ENCODE measurements at regions not wholly inside any gene's neighbourhood (a gene's known extent, or its start where the extent isn't known, plus 50 kb on each side); places are given as distances from the start of the nearest gene placed in this dataset.
"Not testable (repeated sequence)": the region's sequence is repeated elsewhere in the genome, so short reads cannot be mapped to it uniquely, and the experiment has no call there.

DNA sequence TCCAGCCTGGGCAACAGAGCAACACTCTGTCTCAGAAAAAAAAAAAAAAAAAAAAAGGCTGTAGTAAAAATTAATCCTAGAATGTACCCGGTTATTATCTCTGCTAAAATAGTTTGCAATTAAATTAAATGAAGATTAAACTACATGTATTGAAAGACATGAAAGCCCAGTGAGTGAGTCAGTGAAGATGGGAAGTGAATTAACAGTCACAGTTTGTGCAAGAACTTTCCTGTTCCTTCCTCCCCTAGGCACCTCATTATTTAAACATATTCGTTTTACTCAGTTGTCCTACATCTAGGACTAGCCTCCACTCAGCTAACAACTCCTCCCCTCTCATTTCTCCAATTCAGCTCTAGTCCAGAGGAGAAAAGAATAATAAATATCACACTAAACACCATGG lies 88.2 kb downstream of the CDRT15L2 start:
- 26 to 50% (median 43%) methylated on average over 2 of the region's 2 CpGs for WGBS, 5 donors
- H3K27ac ChIP-seq; H3K27me3 ChIP-seq; H3K4me3 ChIP-seq; DNase-seq; H3K36me3 ChIP-seq; H3K4me1 ChIP-seq; H3K9me3 ChIP-seq; intact Hi-C loops (cut with DNase I; ENCODE audit: low total_unique reads): not testable (repeated sequence)

DNA sequence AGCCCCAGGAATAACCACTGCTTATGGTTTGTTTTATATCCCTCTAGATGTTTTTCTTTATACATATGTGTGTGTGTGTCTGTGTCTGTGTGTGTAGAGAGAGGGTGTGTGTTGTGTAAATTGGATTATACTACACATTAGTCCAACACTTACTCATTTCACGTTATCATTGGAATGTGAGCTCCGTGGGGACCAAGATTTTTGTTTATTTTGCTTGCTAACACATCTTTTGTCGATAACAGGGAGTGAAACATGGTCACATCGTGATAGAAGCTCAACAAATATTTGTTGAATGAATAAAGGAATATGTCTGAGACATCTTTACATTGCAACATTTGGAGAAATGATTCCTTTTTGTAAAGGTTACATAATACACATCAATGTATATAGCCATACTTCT lies 88.8 kb downstream of the CDRT15L2 start:
- H3K36me3 ChIP-seq; H3K27me3 ChIP-seq; H3K4me1 ChIP-seq; DNase-seq; H3K4me3 ChIP-seq; intact Hi-C loops (cut with DNase I; ENCODE audit: low total_unique reads); H3K9me3 ChIP-seq; H3K27ac ChIP-seq: not testable (repeated sequence)
- WGBS, 5 donors = 20 to 38% (median 27%) methylated on average over 4 of the region's 4 CpGs

DNA sequence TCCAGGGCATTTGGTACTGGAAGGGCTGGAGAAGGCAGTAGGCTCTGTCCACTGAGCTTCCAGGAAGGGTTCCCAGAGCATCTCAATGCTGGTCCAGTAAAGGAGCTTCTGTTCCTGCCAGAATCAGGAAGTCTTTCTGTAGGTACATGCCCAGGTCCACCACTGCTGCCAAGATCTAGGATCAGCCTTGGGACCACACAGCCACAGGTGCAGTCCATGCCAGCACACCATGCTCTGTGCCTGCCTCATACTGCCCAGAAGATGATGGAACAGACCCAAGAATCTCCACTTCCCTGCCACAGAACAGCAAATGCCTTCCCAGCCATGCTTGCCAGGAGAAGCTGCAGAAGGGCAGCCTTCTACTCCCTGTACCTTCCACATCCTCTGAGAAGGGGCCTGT lies 89.3 kb downstream of the CDRT15L2 start:
- intact Hi-C loops (cut with DNase I; ENCODE audit: low total_unique reads); DNase-seq; H3K9me3 ChIP-seq; H3K4me3 ChIP-seq; H3K36me3 ChIP-seq; H3K27me3 ChIP-seq; H3K27ac ChIP-seq; H3K4me1 ChIP-seq: not testable (repeated sequence)

DNA sequence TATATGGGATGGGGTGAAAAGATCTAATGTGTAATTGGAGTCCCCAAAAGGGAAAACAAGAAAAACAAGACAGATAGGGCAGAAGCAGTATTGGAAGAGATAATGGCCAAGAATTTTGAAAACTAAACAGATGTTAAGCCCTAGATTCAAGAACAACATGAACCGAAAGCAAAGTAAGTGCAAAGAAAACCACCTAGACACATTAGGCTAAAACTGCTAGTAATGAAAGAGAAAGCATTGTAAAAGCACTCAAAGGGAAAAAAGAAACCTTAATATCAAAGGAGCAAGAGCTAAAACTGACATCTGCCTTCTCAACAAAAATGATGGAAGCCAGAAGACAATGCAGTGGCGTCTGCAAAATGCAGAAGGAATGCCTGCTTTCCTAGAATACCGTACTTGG lies 91.0 kb downstream of the CDRT15L2 start:
- H3K36me3 ChIP-seq; intact Hi-C loops (cut with DNase I; ENCODE audit: low total_unique reads); H3K4me3 ChIP-seq; H3K27ac ChIP-seq; H3K9me3 ChIP-seq; H3K27me3 ChIP-seq; DNase-seq; H3K4me1 ChIP-seq: not testable (repeated sequence)
- 40% methylated on average over 1 of the region's 3 CpGs; no CpG with 5 or more reads in 4 of the 5 donors for WGBS, 5 donors

DNA sequence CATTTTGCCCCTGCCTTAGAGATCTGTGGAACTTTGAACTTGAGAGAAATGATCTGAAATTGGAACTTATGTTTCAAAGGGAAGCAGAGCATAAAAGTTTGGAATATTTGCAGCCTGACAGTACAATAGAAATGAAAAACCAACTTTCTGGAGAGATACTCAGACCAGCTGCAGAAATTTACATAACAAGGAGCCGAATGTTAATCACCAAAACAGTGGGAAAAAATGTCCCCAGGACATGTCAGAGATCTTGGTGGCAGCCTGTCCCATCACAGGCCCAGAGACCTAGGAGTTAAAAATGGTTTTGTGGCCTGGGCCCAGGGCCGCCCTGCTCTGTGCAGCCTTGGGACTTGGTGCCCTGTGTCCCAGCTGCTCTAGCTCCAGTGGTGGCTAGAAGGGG lies 94.8 kb downstream of the CDRT15L2 start:
- H3K27me3 ChIP-seq; H3K36me3 ChIP-seq; DNase-seq; H3K9me3 ChIP-seq; intact Hi-C loops (cut with DNase I; ENCODE audit: low total_unique reads); H3K27ac ChIP-seq; H3K4me1 ChIP-seq; H3K4me3 ChIP-seq: not testable (repeated sequence)
- WGBS, 5 donors = 75 to 87% (median 84%) methylated on average over 2 of the region's 2 CpGs

DNA sequence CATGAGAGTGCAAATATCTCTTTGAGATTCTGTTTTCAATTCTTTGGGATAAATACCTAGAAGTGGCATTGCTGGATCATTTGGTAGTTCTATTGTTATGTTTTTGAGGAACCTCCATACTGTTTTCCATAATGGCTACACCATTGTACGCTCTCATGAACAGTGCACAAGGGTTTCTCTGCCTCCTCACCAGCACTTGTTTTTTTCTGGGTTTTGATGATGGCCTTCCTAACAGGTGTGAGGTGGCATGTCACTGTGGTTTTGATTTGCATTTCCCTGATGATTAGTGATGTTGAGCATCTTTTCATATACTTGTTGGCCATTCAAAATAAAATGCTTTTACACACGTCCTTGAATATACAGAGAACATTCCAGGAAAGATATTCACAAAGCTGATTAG lies 96.2 kb downstream of the CDRT15L2 start:
- H3K9me3 ChIP-seq; H3K27me3 ChIP-seq; H3K27ac ChIP-seq; H3K4me1 ChIP-seq; DNase-seq; intact Hi-C loops (cut with DNase I; ENCODE audit: low total_unique reads); H3K36me3 ChIP-seq; H3K4me3 ChIP-seq: not testable (repeated sequence)
- 27 to 71% (median 55%) methylated on average over 1 to 2 of the region's 2 CpGs for WGBS, 5 donors

DNA sequence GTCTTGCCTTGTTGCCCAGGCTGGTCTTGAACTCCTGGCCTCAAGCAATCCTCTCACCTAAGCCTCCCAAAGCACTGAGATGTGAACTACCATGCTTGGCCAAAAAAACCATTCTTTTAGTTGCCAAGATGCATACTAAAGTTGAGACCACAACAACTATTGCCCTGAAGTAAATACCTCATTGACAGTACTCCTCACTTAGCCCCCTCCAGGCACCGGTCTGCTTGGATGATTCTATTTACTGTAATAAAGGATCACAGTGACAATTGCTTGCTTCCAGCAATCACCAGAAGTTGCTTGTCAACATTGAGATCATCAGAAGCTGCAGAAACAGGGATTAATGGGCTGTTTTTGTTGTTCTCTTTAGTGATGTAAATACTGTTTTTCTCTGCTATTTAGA lies 97.1 kb downstream of the CDRT15L2 start:
- 63 to 78% (median 74%) methylated on average over 1 of the region's 1 CpG for WGBS, 5 donors
- H3K27ac ChIP-seq = not testable (repeated sequence)

DNA sequence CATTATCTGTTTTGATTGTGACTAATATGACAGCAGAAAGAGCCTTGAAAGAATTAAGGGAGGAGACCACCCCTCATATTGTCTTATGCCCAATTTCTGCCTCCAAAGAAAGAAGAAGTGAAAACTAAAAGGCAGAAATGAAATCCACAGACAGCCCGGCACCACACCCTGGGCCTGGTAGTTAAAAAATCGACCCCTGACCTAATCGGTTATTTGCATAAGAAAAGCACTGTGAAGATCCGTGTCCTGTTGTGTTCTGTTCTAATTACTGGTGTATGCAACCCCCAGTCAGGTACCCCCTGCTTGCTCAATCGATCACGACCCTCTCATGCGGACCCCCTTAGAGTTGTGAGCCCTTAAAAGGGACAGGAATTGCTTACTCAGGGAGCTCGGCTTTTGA lies 97.9 kb downstream of the CDRT15L2 start:
- 78 to 88% (median 82%) methylated on average over 8 of the region's 8 CpGs for WGBS, 5 donors

More for the DNA sequence above, 97.1 kb downstream of the CDRT15L2 start:
- H3K36me3 ChIP-seq; intact Hi-C loops (cut with DNase I; ENCODE audit: low total_unique reads); H3K4me1 ChIP-seq; H3K9me3 ChIP-seq; H3K4me3 ChIP-seq; DNase-seq; H3K27me3 ChIP-seq: not testable (repeated sequence)

DNA sequence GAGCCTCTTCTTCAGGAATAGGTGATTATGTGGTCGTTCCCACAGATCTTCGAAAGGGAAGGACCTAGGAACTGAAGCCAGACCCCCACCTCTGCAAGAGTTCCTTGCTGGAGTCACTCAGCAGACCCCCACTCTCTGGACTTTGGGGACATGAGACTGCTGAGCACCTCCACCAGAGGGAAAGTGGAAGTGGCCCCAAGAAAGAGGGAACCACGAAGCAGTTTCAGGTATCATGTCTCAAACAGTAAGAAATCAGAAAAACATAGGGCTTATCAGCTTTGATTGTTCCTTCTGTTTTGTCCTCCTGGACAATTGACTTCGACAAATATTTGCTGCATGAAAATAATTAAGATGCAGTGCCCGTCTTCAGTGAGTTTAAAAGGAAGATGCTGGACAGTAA lies 98.9 kb downstream of the CDRT15L2 start:
- H3K36me3 ChIP-seq; H3K27me3 ChIP-seq; DNase-seq; H3K4me1 ChIP-seq; H3K4me3 ChIP-seq; H3K27ac ChIP-seq; H3K9me3 ChIP-seq; intact Hi-C loops (cut with DNase I; ENCODE audit: low total_unique reads): not testable (repeated sequence)
- 62 to 80% (median 73%) methylated on average over 5 of the region's 5 CpGs for WGBS, 5 donors

More for the DNA sequence above, 97.9 kb downstream of the CDRT15L2 start:
- H3K27ac ChIP-seq; H3K27me3 ChIP-seq; DNase-seq; H3K36me3 ChIP-seq; H3K4me3 ChIP-seq; intact Hi-C loops (cut with DNase I; ENCODE audit: low total_unique reads); H3K4me1 ChIP-seq; H3K9me3 ChIP-seq: not testable (repeated sequence)

DNA sequence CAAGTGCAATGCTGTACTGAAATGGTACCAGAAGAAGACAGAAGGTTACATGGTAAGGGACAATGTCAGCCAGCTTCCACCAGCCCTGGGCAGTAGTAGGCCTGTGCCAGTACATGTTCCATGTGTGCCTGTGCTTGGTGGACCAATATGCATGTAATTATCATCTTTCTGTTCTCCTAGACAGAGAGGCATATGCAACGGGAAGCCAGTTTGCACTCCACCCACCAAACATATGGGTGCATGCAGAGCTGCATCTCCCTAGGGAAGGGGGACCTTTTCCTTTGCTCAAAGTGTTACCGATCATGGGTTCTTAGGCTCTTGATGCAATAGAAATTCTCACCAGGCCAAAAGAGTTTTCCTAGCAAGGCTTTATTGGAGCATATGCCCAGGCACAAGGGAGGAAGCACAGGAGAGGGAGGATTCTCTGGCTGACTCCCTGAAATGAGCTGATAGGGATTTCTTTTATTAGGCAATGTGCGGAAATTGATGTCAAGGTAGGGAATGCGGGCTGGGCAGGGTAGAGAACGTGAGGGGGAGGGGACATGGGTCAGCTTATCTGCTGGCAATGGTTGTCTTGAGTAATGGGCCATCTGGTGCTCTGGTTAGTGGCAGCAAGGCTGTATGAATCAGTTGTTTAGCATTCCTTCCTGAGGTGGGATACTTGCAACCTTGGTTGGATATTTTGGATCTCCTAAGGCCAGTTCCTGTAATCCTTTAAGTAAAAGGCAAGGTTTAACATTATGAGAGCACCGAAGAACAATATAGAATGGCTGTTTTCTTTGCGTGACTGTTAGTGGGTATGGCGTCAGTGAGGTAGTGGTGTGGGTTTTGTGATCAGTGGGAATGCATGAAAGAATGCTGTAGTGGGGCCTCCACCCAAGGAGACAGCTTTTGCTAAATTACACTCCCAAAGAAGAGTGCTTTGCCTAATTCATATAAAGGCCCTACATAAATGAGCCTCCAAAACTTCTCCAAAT lies 102.5 kb downstream of the CDRT15L2 start:
- WGBS, 5 donors = 72 to 83% (median 76%) methylated on average over 6 to 8 of the region's 8 CpGs
- intact Hi-C loops (cut with DNase I; ENCODE audit: low total_unique reads); H3K27ac ChIP-seq; DNase-seq; H3K27me3 ChIP-seq; H3K9me3 ChIP-seq; H3K4me3 ChIP-seq; H3K36me3 ChIP-seq; H3K4me1 ChIP-seq: not testable (repeated sequence)

DNA sequence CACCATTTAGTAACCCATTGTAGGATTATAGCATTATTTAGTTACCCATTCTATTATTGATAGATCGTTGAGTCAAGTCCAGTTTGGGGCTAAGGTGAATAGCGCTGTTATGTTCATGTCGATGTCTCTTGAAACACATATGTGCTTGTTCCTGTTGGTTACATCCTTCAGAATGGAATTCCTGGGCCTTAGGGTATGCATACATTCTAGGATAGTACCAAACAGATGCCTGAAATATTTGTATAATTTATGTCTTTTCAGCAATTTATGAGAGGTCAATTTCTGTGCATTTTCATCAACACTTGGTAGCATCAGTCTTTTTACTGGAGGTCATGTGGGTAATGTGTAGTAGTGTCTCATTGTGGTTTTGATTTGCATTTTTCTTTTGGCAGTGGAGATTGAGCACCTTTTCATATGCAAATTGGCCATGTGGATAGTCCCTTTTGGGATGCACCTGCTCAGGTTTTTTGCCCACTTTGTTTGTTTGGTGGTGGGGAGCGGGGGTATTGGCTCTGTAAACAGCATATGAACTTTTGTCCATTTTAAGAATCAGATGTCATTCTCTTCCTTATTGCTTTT lies 104.2 kb downstream of the CDRT15L2 start:
- intact Hi-C loops (cut with DNase I; ENCODE audit: low total_unique reads); H3K27ac ChIP-seq; H3K4me3 ChIP-seq; H3K36me3 ChIP-seq; H3K4me1 ChIP-seq; DNase-seq; H3K9me3 ChIP-seq; H3K27me3 ChIP-seq: not testable (repeated sequence)
- 92 to 100% (median 96%) methylated on average over 2 to 3 of the region's 4 CpGs for WGBS, 5 donors

DNA sequence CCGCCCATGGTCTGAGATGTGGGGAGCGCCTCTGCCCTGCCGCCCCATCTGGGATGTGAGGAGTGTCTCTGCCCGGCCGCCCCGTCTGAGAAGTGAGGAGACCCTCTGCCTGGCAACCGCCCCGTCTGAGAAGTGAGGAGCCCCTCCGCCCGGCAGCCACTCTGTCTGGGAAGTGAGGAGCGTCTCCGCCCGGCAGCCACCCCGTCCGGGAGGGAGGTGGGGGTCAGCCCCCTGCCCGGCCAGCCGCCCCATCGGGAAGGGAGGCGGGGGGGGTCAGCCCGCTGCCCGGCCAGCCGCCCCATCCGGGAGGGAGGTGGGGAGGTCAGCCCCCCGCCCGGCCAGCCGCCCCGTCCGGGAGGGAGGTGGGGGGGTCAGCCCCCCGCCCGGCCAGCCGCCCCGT lies 105.5 kb downstream of the CDRT15L2 start:
- DNase-seq; intact Hi-C loops (cut with DNase I; ENCODE audit: low total_unique reads): not testable (repeated sequence)

More for the DNA sequence above, 105.5 kb downstream of the CDRT15L2 start:
- WGBS, 5 donors = 88 to 97% (median 95%) methylated on average over 7 to 25 of the region's 32 CpGs; no CpG with 5 or more reads in 1 of the 5 donors
- not testable (repeated sequence) for H3K27ac ChIP-seq, H3K27me3 ChIP-seq, H3K9me3 ChIP-seq, H3K4me1 ChIP-seq, H3K4me3 ChIP-seq, H3K36me3 ChIP-seq

Data from stomach (tissue), 8 donors.